Neutrophil (primary cell): ENCODE measurements at regions not wholly inside any gene's neighbourhood (a gene's known extent, or its start where the extent isn't known, plus 50 kb on each side); places are given as distances from the start of the nearest gene placed in this dataset.
"Not testable (repeated sequence)": the region's sequence is repeated elsewhere in the genome, so short reads cannot be mapped to it uniquely, and the experiment has no call there.

Source experiments
- H3K27ac ChIP-seq: fragments of 200-600 bp; sonication (generic); 2 replicates; pipeline ENCODE4 v1.5.1; 2016; ENCODE audit warnings: mild to moderate bottlenecking, moderate library complexity
- H3K27me3 ChIP-seq: fragments of 200-600 bp; sonication (generic); 2 replicates; pipeline ENCODE4 v1.6.0; 2016; ENCODE audit warnings: mild to moderate bottlenecking
- H3K36me3 ChIP-seq: fragments of 200-600 bp; sonication (generic); 2 replicates; pipeline ENCODE4 v1.5.1; 2017
- H3K4me1 ChIP-seq, 2 experiments: fragments of 200-600 bp in 1 of 2; sonication (generic) in 1 of 2; 1 replicate in 1 of 2; 2 replicates in 1 of 2; pipeline versions ENCODE4 v1.5.1 to v1.6.1; 2013 to 2016; ENCODE audit warnings: low read depth in 1 of 2, low read length in 1 of 2, mild to moderate bottlenecking in 1 of 2, moderate library complexity in 1 of 2; ENCODE audit not compliant: control insufficient read depth in 1 of 2, insufficient read depth in 1 of 2
- H3K4me3 ChIP-seq, 2 experiments: fragments of 200-600 bp in 1 of 2; sonication (generic) in 1 of 2; 1 replicate in 1 of 2; 2 replicates in 1 of 2; pipeline ENCODE4 v1.5.1; 2013 to 2016; ENCODE audit warnings: low read depth in 1 of 2, low read length in 1 of 2, mild to moderate bottlenecking in 1 of 2, moderate library complexity in 1 of 2
- H3K9me3 ChIP-seq: fragments of 200-600 bp; sonication (generic); 2 replicates; pipeline ENCODE4 v1.5.1; 2016
- TF ChIP-seq, protein P1 (sequence below): fragments of 200-600 bp; sonication (generic); IDR thresholded peaks from 2 replicates; pipeline ENCODE4 v1.5.1; 2016; ENCODE audit warnings: antibody characterized with exemption

DNA sequence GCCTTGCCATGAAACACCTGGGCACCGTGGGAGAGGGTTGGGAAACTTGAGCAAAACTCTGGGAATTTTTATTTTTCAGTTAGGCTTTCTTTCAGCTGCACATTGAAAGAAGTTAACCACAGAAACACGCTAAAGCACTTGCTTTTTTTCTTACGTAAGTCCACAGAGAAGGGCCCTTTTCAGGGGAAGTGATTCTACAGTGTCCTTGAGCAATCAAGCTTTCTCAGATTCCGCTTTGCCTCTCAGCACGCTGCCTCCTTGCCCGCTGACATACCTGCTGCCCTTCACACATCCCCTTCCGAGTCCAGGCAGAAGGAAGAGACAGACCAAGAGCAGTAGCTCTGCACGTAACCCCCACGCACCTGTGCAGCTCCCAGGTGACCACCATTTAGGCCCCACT lies 135.5 kb upstream of the MYT1L start:
- Histone ChIP-seq H3K4me3 (no peak overlapping the region), H3K27ac (no peak overlapping the region), H3K36me3 (no peaks in the 10 kb centered on the region), H3K9me3 (no peaks in the 10 kb centered on the region), H3K27me3 (no peaks in the 10 kb centered on the region), H3K4me1 (no peaks in the 10 kb centered on the region)
- TF ChIP-seq, protein P1, sequence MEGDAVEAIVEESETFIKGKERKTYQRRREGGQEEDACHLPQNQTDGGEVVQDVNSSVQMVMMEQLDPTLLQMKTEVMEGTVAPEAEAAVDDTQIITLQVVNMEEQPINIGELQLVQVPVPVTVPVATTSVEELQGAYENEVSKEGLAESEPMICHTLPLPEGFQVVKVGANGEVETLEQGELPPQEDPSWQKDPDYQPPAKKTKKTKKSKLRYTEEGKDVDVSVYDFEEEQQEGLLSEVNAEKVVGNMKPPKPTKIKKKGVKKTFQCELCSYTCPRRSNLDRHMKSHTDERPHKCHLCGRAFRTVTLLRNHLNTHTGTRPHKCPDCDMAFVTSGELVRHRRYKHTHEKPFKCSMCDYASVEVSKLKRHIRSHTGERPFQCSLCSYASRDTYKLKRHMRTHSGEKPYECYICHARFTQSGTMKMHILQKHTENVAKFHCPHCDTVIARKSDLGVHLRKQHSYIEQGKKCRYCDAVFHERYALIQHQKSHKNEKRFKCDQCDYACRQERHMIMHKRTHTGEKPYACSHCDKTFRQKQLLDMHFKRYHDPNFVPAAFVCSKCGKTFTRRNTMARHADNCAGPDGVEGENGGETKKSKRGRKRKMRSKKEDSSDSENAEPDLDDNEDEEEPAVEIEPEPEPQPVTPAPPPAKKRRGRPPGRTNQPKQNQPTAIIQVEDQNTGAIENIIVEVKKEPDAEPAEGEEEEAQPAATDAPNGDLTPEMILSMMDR: no peak

DNA sequence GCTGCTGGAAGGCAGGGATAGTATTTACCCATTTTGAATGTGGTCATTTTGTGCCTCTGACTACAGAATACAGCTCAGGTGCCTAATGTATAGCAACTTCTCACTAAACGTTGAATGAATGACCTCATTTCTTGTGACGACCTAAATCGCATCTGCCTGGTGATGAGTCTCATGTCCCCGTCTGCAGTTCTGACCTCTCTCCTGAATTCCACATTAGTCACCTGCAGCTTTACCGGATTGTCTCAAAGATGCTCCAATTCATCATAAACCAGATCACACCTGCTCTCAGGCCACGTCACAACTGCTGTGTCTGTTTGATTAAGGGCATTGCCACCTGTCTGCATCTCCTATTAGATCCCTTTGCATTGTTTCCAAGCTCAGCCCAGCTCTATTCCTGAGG lies 133.6 kb upstream of the MYT1L start:
- Histone ChIP-seq H3K9me3 (no peaks in the 10 kb centered on the region), H3K36me3 (no peaks in the 10 kb centered on the region), H3K4me1 (no peaks in the 10 kb centered on the region), H3K27me3 (no peaks in the 10 kb centered on the region), H3K27ac (no peak overlapping the region), H3K4me3 (no peak overlapping the region)
- TF ChIP-seq, protein P1: no peak

DNA sequence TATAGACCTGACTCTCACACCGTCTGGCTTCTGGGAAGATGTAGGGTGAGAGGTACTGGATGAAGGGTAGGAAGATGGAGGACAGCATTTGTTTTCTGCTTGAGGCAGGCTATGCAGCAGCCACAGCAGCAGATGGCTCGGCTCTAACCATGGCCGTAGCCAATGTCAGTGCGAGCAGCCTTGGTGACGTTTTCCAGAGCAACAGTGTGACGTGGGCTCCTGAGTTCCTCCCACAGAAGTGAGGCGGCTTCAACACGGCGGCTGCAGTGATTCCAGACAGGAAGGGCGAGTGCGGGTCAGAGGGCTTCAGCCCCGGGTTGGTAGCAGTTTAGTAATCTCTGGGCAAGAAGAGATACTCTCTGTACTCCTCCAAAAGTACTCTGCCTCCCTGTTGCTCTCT lies 133.0 kb upstream of the MYT1L start:
- no peaks in the 10 kb centered on the region for H3K27me3 ChIP-seq
- H3K4me1 ChIP-seq: no peaks in the 10 kb centered on the region
- no peak overlapping the region for H3K4me3 ChIP-seq
- H3K36me3 ChIP-seq: no peaks in the 10 kb centered on the region
- TF ChIP-seq, protein P1: no peak
- H3K27ac ChIP-seq: no peak overlapping the region
- no peaks in the 10 kb centered on the region for H3K9me3 ChIP-seq

DNA sequence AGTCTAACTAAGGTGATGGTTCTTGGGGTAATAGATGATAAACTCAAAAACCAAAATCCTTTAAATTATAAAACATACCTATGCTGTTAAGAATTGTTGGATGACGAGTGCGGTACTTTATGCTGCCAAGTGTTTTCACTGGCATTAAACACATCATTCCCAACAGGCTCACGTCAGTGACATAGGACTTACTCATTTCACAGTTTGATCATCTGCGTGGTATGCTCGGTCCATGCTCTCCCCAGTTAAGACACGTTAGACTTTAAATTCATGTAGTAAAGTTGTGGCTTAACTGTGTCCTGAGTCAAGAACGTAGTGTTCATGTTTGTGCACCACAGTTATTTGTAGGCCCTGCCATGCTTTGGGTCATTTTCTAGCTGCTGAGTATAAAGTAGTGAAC lies 125.6 kb upstream of the MYT1L start:
- Histone ChIP-seq H3K4me3 (no peak overlapping the region), H3K27ac (no peak overlapping the region), H3K9me3 (no peaks in the 10 kb centered on the region), H3K36me3 (no peaks in the 10 kb centered on the region), H3K4me1 (no peaks in the 10 kb centered on the region), H3K27me3 (no peaks in the 10 kb centered on the region)
- TF ChIP-seq, protein P1: no peak

DNA sequence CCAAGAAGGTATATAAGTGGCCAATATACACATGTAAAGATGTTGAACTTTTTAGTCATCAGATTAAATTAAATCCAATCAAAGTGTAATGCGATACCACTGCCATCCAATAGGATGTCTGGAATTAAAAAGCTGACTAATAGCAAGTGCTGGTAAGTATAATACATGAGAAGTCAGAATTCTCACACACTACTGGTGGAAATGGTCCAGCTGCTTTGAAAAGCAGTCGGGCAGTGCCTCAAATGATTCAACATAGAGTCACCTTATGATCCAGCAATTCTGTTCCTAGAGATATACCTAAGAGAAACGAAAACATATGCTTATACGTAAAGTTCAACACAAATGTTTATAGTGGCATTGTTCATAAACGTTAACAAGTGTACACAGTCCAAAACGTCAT lies 124.1 kb upstream of the MYT1L start:
- no peaks in the 10 kb centered on the region for H3K4me1 ChIP-seq
- TF ChIP-seq, protein P1: no peak
- H3K27me3 ChIP-seq: no peaks in the 10 kb centered on the region
- H3K36me3 ChIP-seq: no peaks in the 10 kb centered on the region
- no peaks in the 10 kb centered on the region for H3K9me3 ChIP-seq
- H3K4me3 ChIP-seq: no peak overlapping the region
- no peak overlapping the region for H3K27ac ChIP-seq

DNA sequence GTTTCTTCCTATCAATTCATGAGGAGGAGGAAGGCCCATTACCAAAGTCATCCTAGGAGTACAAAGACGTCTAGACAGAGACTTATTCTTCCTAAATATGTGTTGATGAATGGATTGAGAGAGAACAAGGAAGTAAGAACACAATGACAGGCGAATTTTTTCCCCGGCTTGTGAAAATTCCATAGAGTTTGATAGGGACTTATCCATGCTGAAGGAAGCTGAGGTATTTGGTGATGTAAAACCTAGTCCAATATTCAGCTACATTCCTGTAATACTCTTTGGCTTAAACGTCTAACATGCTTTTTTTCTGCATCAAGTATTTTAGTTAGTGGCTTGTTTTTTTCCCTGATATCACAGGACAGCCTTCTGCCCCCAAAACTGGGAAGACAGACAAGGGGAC lies 121.9 kb upstream of the MYT1L start:
- H3K4me1 ChIP-seq: no peaks in the 10 kb centered on the region
- no peaks in the 10 kb centered on the region for H3K27me3 ChIP-seq
- no peak overlapping the region for H3K27ac ChIP-seq
- H3K36me3 ChIP-seq: no peaks in the 10 kb centered on the region
- no peaks in the 10 kb centered on the region for H3K9me3 ChIP-seq
- H3K4me3 ChIP-seq: no peak overlapping the region
- TF ChIP-seq, protein P1: no peak

DNA sequence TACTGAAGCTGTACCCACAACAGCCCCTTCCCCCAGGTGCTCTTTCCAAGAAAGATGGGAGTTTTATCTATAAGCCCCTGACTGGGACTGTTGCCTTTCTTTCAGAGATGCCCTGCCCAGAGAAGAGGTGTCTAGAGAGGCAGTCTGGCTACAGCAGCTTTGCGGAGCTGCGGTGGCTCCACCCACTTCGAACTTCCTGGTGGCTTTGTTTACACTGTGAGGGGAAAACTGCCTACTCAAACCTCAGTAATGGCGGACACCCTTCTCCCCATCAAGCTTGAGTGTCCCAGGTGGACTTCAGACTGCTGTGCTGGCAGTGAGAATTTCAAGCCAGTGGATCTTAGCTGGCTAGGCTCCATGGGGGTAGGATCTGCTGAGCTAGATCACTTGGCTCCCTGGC lies 120.2 kb upstream of the MYT1L start:
- not testable (repeated sequence) for H3K36me3 ChIP-seq, H3K27ac ChIP-seq

More for the DNA sequence above, 120.2 kb upstream of the MYT1L start:
- not testable (repeated sequence) for H3K4me1 ChIP-seq, H3K9me3 ChIP-seq, H3K4me3 ChIP-seq, H3K27me3 ChIP-seq
